ENCODE measurements at regions not wholly inside any gene's neighbourhood (a gene's known extent, or its start where the extent isn't known, plus 50 kb on each side); places are given as distances from the start of the nearest gene placed in this dataset.

DNA sequence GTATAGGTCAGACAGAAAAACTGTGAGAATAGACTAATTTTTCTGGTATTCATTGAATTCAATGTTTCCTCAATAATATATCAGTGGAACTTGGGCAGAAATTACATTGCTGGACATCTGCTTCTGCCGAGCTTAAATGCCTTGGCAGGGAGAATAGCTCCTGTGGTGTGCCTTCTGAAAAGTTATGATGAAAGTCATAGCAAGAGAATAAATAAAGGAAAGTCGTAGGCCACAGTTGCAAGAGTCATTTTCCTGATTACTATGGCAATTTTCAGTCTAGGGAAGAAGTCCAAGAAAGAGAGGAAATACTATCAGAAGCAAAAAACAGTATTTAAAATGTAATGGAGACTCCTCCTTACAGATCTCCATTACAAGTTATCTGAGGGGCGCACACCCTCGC, 1596.1 kb upstream of the WWC1 start:
- H3K9ac ChIP-seq (ENCODE audit: control insufficient read depth, insufficient read depth, low read length), result no peak overlapping the region
- CTCF ChIA-PET, result no interaction called here
- no peaks in the 10 kb centered on the region for H3K4me1 ChIP-seq (ENCODE audit: control insufficient read depth, insufficient read depth, low read length)
- H3K36me3 ChIP-seq (ENCODE audit: control insufficient read depth in 2 of 2, insufficient read depth in 2 of 2, low read length in 1 of 2), result no peaks in the 10 kb centered on the region
- FAIRE-seq (no peak), ATAC-seq (no peak), DNase-seq (ENCODE audit: low read depth, low spot score) (no peak)
- TF ChIP-seq RAD21 (IDR thresholded peaks at IDR 0.05; ENCODE audit: insufficient read depth, low read depth, low read length), result no peak
- TF ChIP-seq EED (IDR thresholded peaks at IDR 0.05; ENCODE audit: low read depth), result no peak
- no peak for TF ChIP-seq RUNX3 (IDR thresholded peaks at IDR 0.05; ENCODE audit: low read length)
- no peak for TF ChIP-seq SMAD5 (IDR thresholded peaks at IDR 0.05; ENCODE audit: low read depth)
- TF ChIP-seq, protein P1, sequence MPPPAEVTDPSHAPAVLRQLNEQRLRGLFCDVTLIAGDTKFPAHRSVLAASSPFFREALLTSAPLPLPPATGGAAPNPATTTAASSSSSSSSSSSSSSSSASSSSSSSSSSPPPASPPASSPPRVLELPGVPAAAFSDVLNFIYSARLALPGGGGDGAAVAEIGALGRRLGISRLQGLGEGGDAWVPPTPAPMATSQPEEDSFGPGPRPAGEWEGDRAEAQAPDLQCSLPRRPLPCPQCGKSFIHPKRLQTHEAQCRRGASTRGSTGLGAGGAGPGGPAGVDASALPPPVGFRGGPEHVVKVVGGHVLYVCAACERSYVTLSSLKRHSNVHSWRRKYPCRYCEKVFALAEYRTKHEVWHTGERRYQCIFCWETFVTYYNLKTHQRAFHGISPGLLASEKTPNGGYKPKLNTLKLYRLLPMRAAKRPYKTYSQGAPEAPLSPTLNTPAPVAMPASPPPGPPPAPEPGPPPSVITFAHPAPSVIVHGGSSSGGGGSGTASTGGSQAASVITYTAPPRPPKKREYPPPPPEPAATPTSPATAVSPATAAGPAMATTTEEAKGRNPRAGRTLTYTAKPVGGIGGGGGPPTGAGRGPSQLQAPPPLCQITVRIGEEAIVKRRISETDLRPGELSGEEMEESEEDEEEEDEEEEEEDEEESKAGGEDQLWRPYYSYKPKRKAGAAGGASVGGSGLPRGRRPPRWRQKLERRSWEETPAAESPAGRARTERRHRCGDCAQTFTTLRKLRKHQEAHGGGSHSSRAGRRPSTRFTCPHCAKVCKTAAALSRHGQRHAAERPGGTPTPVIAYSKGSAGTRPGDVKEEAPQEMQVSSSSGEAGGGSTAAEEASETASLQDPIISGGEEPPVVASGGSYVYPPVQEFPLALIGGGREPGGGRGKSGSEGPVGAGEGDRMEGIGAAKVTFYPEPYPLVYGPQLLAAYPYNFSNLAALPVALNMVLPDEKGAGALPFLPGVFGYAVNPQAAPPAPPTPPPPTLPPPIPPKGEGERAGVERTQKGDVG (CRISPR knock-in tag; IDR thresholded peaks at IDR 0.05), result no peak
- TF ChIP-seq, protein P2, sequence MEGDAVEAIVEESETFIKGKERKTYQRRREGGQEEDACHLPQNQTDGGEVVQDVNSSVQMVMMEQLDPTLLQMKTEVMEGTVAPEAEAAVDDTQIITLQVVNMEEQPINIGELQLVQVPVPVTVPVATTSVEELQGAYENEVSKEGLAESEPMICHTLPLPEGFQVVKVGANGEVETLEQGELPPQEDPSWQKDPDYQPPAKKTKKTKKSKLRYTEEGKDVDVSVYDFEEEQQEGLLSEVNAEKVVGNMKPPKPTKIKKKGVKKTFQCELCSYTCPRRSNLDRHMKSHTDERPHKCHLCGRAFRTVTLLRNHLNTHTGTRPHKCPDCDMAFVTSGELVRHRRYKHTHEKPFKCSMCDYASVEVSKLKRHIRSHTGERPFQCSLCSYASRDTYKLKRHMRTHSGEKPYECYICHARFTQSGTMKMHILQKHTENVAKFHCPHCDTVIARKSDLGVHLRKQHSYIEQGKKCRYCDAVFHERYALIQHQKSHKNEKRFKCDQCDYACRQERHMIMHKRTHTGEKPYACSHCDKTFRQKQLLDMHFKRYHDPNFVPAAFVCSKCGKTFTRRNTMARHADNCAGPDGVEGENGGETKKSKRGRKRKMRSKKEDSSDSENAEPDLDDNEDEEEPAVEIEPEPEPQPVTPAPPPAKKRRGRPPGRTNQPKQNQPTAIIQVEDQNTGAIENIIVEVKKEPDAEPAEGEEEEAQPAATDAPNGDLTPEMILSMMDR (IDR thresholded peaks at IDR 0.05 in 2 of 3, conservative IDR thresholded peaks at IDR 0.05 in 1 of 3; ENCODE audit: control insufficient read depth in 2 of 3, extremely low read depth in 1 of 3, insufficient read depth in 1 of 3, low read depth in 3 of 3, low read length in 3 of 3), result no peak
- TF ChIP-seq SMAD1 (IDR thresholded peaks at IDR 0.05; ENCODE audit: low read depth, partially characterized antibody), result no peak
- TF ChIP-seq KLF5 (IDR thresholded peaks at IDR 0.05; ENCODE audit: partially characterized antibody), result no peak
- no peak for TF ChIP-seq ZNF24 (IDR thresholded peaks at IDR 0.05)
- H3K27ac ChIP-seq (ENCODE audit: control insufficient read depth, insufficient read depth), result no peak overlapping the region
- no peak overlapping the region for H3K4me3 ChIP-seq
- BruUV-seq (replicated peaks), result no TSS peak
- RAD21 ChIA-PET (ENCODE audit: unreplicated experiment), result no interaction called here
- H3K9me3 ChIP-seq (replicated peaks; ENCODE audit: control insufficient read depth, insufficient read depth, low read length), result no peaks in the 10 kb centered on the region
- no peaks in the 10 kb centered on the region for H4K20me1 ChIP-seq (ENCODE audit: control insufficient read depth, insufficient read depth)
- no peak overlapping the region for H3K4me2 ChIP-seq (ENCODE audit: control insufficient read depth, insufficient read depth)
- 6% methylated on average over 4 of the region's 4 CpGs for WGBS (ENCODE audit: insufficient coverage, insufficient replicate concordance, low lambda C conversion rate, missing lambda C conversion rate)
- H3K79me2 ChIP-seq (ENCODE audit: control insufficient read depth, insufficient read depth, low read length), result no peaks in the 10 kb centered on the region
- H2AFZ ChIP-seq (ENCODE audit: control insufficient read depth, low read depth, low read length), result no peak overlapping the region
- POLR2A ChIA-PET, result no interaction called here
- SMC1A ChIA-PET (ENCODE audit: uncharacterized antibody, unreplicated experiment), result no interaction called here
- intact Hi-C loops (cut with micrococcal nuclease; ENCODE audit: unreplicated experiment) (no loop called here), in situ Hi-C loops (cut with MboI) (no loop called here)
- H3K27me3 ChIP-seq (replicated peaks in 1 of 2; ENCODE audit: control insufficient read depth in 2 of 2, insufficient read depth in 2 of 2, low read length in 1 of 2), result no peaks in the 10 kb centered on the region

All from GM12878 (cell line).